Caco-2 (cell line): ENCODE measurements at regions not wholly inside any gene's neighbourhood (a gene's known extent, or its start where the extent isn't known, plus 50 kb on each side); places are given as distances from the start of the nearest gene placed in this dataset.

Source experiments
- BruUV-seq: library from RNA; stranded (reverse); fragments of 400-500 nt; replicated peaks from 2 replicates; lab custom pipeline; 2021; lab: Mats Ljungman, UMichigan
- CTCF ChIA-PET: fragments of 300-600 bp; sonication (Branson Sonifier 250); formaldehyde crosslinking; loops from one replicate; lab custom pipeline; 2022; ENCODE audit warnings: antibody characterized with exemption; lab: Charles Lee
- POLR2A ChIA-PET: fragments of 300-600 bp; sonication (Branson Sonifier 250); formaldehyde crosslinking; loops from one replicate; lab custom pipeline; 2022; ENCODE audit warnings: antibody characterized with exemption; lab: Charles Lee
- DNase-seq, 2 experiments: peaks; one replicate each; pipeline versions ENCODE4 v3.0.0 to v3.0.0-alpha.2; 2020 to 2022
- H3K27me3 ChIP-seq: replicated peaks from 2 replicates; pipeline ENCODE4 v1.6.0; 2011; ENCODE audit warnings: low read length; ENCODE audit not compliant: control insufficient read depth, insufficient read depth
- H3K36me3 ChIP-seq: 2 replicates; pipeline ENCODE4 v1.5.1; 2011; ENCODE audit warnings: low read length; ENCODE audit not compliant: control insufficient read depth, insufficient read depth
- H3K4me1 ChIP-seq: fragments of 250-450 bp; sonication (Bioruptor Pico); 2 replicates; pipeline ENCODE4 v1.5.1; 2020; ENCODE audit warnings: mild to moderate bottlenecking
- H3K4me3 ChIP-seq: 2 replicates; pipeline ENCODE4 v1.5.1; 2011; ENCODE audit warnings: low read depth, mild to moderate bottlenecking, control low read depth, low read length
- H3K9me3 ChIP-seq: fragments of 250-450 bp; sonication (Bioruptor Pico); 2 replicates; pipeline ENCODE4 v1.5.1; 2020; ENCODE audit warnings: mild to moderate bottlenecking, moderate library complexity
- H3K27ac Mint-ChIP-seq: one replicate; pipeline ENCODE4 v1.8.0; 2022; ENCODE audit warnings: mixed read lengths; ENCODE audit not compliant: unreplicated experiment
- H3K27me3 Mint-ChIP-seq: one replicate; pipeline ENCODE4 v1.8.0; 2022; ENCODE audit warnings: mixed read lengths; ENCODE audit not compliant: insufficient read depth, unreplicated experiment
- H3K36me3 Mint-ChIP-seq: one replicate; pipeline ENCODE4 v1.8.0; 2022; ENCODE audit warnings: mild to moderate bottlenecking, mixed read lengths; ENCODE audit not compliant: insufficient read depth, unreplicated experiment
- H3K4me1 Mint-ChIP-seq: one replicate; pipeline ENCODE4 v1.8.0; 2022; ENCODE audit warnings: low read depth, mixed read lengths; ENCODE audit not compliant: unreplicated experiment
- H3K4me3 Mint-ChIP-seq: one replicate; pipeline ENCODE4 v1.8.0; 2022; ENCODE audit warnings: mild to moderate bottlenecking, moderate library complexity, mixed read lengths; ENCODE audit not compliant: unreplicated experiment
- H3K9me3 Mint-ChIP-seq: one replicate; pipeline ENCODE4 v1.8.0; 2022; ENCODE audit warnings: mixed read lengths; ENCODE audit not compliant: unreplicated experiment
- CTCF ChIP-seq, 2 experiments: fragments of 200-600 bp in 1 of 2; IDR thresholded peaks; 1 replicate in 1 of 2; 2 replicates in 1 of 2; pipeline versions ENCODE4 v1.5.1 to v1.8.0; 2011 to 2022; ENCODE audit warnings: antibody characterized with exemption in 1 of 2, control low read depth in 1 of 2, inconsistent platforms in 1 of 2, low read depth in 1 of 2, low read length in 1 of 2, mild to moderate bottlenecking in 1 of 2, moderate library complexity in 1 of 2; ENCODE audit not compliant: insufficient read depth in 1 of 2, severe bottlenecking in 1 of 2, unreplicated experiment in 1 of 2
- intact Hi-C: fragments of 100-400 bp; cut with micrococcal nuclease; formaldehyde crosslinking; loops from one replicate; pipeline ENCODE4 v1.10.0; 2022; ENCODE audit not compliant: unreplicated experiment

- no TSS peak for BruUV-seq
- H3K36me3 Mint-ChIP-seq: peaks cover 12% of the 10 kb centered on the region
- POLR2A ChIA-PET: interaction anchor here (1.4 to 2.4 kb wide), 2 partner anchors 13 to 15 kb away, joined by 3 to 14 read pairs; no protein-coding TSS in a partner anchor
- H3K27ac Mint-ChIP-seq: peak overlapping the region; percentile 81
- Histone ChIP-seq H3K4me3 (no peak overlapping the region), H3K9me3 (no peaks in the 10 kb centered on the region), H3K4me1 (peaks cover 59% of the 10 kb centered on the region), H3K36me3 (no peaks in the 10 kb centered on the region; the same call in 1 of the 2 replicates), H3K27me3 (no peaks in the 10 kb centered on the region)
- H3K9me3 Mint-ChIP-seq: peaks cover 13% of the 10 kb centered on the region
- no peaks in the 10 kb centered on the region for H3K27me3 Mint-ChIP-seq
- no peak for TF ChIP-seq CTCF (IDR thresholded peaks at IDR 0.05; ENCODE audit: insufficient read depth in 1 of 2, low read depth in 1 of 2, low read length in 1 of 2, severe bottlenecking in 1 of 2, unreplicated experiment in 1 of 2)
- peaks cover 41% of the 10 kb centered on the region for H3K4me1 Mint-ChIP-seq
- H3K4me3 Mint-ChIP-seq: peak overlapping the region; percentile 28
- DNase-seq: peak; percentile 57 to 64
- CTCF ChIA-PET: interaction anchor here (1.5 kb wide), 2 partner anchors 14 to 63 kb away, joined by 3 to 10 read pairs; no protein-coding TSS in a partner anchor
- intact Hi-C loops: no loop called here
Measured at GRCh38 chr2:196274387-196274809, 103.0 kb upstream of the STK17B start.

- Mint-ChIP-seq H3K9me3 (peaks cover 12% of the 10 kb centered on the region), H3K27ac (peak overlapping the region; percentile 81), H3K4me3 (peak overlapping the region; percentile 37), H3K27me3 (no peaks in the 10 kb centered on the region), H3K4me1 (peaks cover 37% of the 10 kb centered on the region), H3K36me3 (peaks cover 6% of the 10 kb centered on the region)
- Histone ChIP-seq H3K36me3 (no peaks in the 10 kb centered on the region), H3K4me1 (peaks cover 50% of the 10 kb centered on the region), H3K9me3 (no peaks in the 10 kb centered on the region), H3K27me3 (no peaks in the 10 kb centered on the region), H3K4me3 (no peak overlapping the region)
- ChIA-PET CTCF (interaction anchor here (0.6 to 1.6 kb wide), 9 partner anchors 16 to 198 kb away, joined by 3 to 11 read pairs (median 3); partner anchors contain the start of gene STK17B), POLR2A (interaction anchor here (1.1 to 2.4 kb wide), 4 partner anchors 15 to 130 kb away, joined by 3 to 14 read pairs (median 5); partner anchors contain the start of gene STK17B)
- TF ChIP-seq CTCF (IDR thresholded peaks at IDR 0.05; ENCODE audit: insufficient read depth in 1 of 2, low read depth in 1 of 2, low read length in 1 of 2, severe bottlenecking in 1 of 2, unreplicated experiment in 1 of 2): no peak
- intact Hi-C loops: loop anchor here (1.0 kb wide), 6 partner anchors 8 to 197 kb away; partner anchors contain the start of gene STK17B
- TSS peak; percentile 50 for BruUV-seq
- DNase-seq: peak; percentile 53 to 79
Measured at GRCh38 chr2:196275646-196276352, 104.4 kb upstream of the STK17B start.

GRCh38 chr2:196276421-196276820 is 105.0 kb upstream of the STK17B start:
- H3K4me1 ChIP-seq: peaks cover 50% of the 10 kb centered on the region
- intact Hi-C loops: loop anchor here (1.0 kb wide), 1 partner anchor 18 kb away; no protein-coding TSS in a partner anchor
- Mint-ChIP-seq H3K27ac (peak overlapping the region; percentile 81), H3K9me3 (peaks cover 12% of the 10 kb centered on the region), H3K36me3 (peaks cover 6% of the 10 kb centered on the region), H3K27me3 (no peaks in the 10 kb centered on the region), H3K4me1 (peaks cover 37% of the 10 kb centered on the region), H3K4me3 (peak overlapping the region; percentile 37)
- ChIA-PET POLR2A (interaction anchor here (1.7 to 2.4 kb wide), 2 partner anchors 17 to 105 kb away, joined by 6 to 14 read pairs; partner anchors contain the start of gene STK17B), CTCF (interaction anchor here (0.6 to 1.6 kb wide), 8 partner anchors 17 to 208 kb away, joined by 3 to 11 read pairs (median 3); partner anchors contain the start of genes DNAH7 and STK17B)
- H3K9me3 ChIP-seq: no peaks in the 10 kb centered on the region
- no peaks in the 10 kb centered on the region for H3K27me3 ChIP-seq
- no peak overlapping the region for H3K4me3 ChIP-seq
- peak; percentile 42 to 78 for DNase-seq
- BruUV-seq: no TSS peak
- no peaks in the 10 kb centered on the region for H3K36me3 ChIP-seq
- TF ChIP-seq CTCF (IDR thresholded peaks at IDR 0.05; ENCODE audit: insufficient read depth in 1 of 2, low read depth in 1 of 2, low read length in 1 of 2, severe bottlenecking in 1 of 2, unreplicated experiment in 1 of 2): no peak
